ENCODE measurements at regions not wholly inside any gene's neighbourhood (a gene's known extent, or its start where the extent isn't known, plus 50 kb on each side); places are given as distances from the start of the nearest gene placed in this dataset.

DNA sequence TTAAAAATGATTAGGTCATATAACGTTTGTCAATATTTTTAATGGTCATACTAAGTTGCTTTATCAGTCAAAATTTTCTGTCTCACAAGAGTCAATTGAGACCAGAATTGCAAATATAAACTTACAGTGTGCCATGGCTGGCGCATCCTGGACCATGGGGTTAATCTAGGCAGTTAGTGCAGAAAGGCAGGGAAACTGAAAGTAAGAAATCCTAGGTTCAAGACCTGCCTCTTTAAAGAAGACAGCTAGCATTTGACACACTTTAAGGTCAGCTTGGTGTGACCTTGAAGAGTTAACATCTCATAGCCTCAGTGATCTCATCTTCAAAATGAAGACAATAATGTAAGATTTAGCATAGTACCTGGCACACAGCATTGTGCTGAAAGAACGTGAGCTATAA is 210.0 kb upstream of the DAB1 start:
- POLR2A ChIA-PET (ENCODE audit: unreplicated experiment) = no interaction called here
- Histone ChIP-seq H3K36me3 (ENCODE audit: low read depth) (no peaks in the 10 kb centered on the region), H4K20me1 (ENCODE audit: insufficient read depth) (no peaks in the 10 kb centered on the region; the same call in 1 of the 2 replicates), H3K9me2 (ENCODE audit: insufficient read depth) (no peaks in the 10 kb centered on the region), H3K4me2 (no peak overlapping the region), H3K4me3 (no peak overlapping the region), H3K4me1 (replicated peaks; ENCODE audit: insufficient read depth) (no peaks in the 10 kb centered on the region), H3K27ac (no peak overlapping the region), H3F3A (ENCODE audit: insufficient read depth, low read depth) (no peaks in the 10 kb centered on the region), H2AFZ (no peak overlapping the region), H3K79me2 (ENCODE audit: low read depth) (no peaks in the 10 kb centered on the region), H3K27me3 (ENCODE audit: insufficient read depth, low read depth) (no peaks in the 10 kb centered on the region), H3K9me3 (ENCODE audit: insufficient read depth, low read depth) (no peaks in the 10 kb centered on the region)
- intact Hi-C loops (cut with micrococcal nuclease; ENCODE audit: unreplicated experiment) = no loop called here
- CTCF ChIA-PET = no interaction called here
- no TSS peak for BruUV-seq (replicated peaks)
- no peak for DNase-seq
- TF ChIP-seq, protein P1, sequence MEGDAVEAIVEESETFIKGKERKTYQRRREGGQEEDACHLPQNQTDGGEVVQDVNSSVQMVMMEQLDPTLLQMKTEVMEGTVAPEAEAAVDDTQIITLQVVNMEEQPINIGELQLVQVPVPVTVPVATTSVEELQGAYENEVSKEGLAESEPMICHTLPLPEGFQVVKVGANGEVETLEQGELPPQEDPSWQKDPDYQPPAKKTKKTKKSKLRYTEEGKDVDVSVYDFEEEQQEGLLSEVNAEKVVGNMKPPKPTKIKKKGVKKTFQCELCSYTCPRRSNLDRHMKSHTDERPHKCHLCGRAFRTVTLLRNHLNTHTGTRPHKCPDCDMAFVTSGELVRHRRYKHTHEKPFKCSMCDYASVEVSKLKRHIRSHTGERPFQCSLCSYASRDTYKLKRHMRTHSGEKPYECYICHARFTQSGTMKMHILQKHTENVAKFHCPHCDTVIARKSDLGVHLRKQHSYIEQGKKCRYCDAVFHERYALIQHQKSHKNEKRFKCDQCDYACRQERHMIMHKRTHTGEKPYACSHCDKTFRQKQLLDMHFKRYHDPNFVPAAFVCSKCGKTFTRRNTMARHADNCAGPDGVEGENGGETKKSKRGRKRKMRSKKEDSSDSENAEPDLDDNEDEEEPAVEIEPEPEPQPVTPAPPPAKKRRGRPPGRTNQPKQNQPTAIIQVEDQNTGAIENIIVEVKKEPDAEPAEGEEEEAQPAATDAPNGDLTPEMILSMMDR (conservative IDR thresholded peaks at IDR 0.05) = no peak
- no peak for TF ChIP-seq EZH2 (IDR thresholded peaks at IDR 0.05; ENCODE audit: low read depth)

DNA sequence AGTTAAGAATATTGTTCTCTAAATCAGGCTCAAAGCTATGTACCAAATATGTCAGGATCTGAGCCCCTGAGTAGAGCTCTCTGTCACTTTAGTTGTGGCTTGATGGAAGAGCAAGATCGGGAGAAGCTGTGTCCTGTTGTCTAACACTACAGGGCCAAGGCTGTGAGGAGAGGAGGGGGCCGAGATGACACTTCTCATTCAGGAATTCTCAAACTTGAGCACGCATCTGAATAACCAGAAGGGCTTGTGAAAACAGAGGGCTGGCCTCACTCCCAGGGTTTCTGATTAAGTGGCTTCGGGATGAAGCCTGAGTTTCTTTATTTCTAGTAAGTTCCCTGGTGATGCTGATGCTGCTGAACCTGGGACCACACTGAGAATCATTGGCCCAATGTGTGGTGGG is 209.2 kb upstream of the DAB1 start:
- Histone ChIP-seq H3K79me2 (ENCODE audit: low read depth) (no peaks in the 10 kb centered on the region), H3K9me3 (ENCODE audit: insufficient read depth, low read depth) (no peaks in the 10 kb centered on the region), H3K4me2 (no peak overlapping the region), H3K27me3 (ENCODE audit: insufficient read depth, low read depth) (no peaks in the 10 kb centered on the region), H3K36me3 (ENCODE audit: low read depth) (no peaks in the 10 kb centered on the region), H3K4me1 (replicated peaks; ENCODE audit: insufficient read depth) (no peaks in the 10 kb centered on the region), H3K4me3 (no peak overlapping the region), H3K27ac (no peak overlapping the region), H4K20me1 (ENCODE audit: insufficient read depth) (no peaks in the 10 kb centered on the region; the same call in 1 of the 2 replicates), H3F3A (ENCODE audit: insufficient read depth, low read depth) (no peaks in the 10 kb centered on the region), H3K9me2 (ENCODE audit: insufficient read depth) (no peaks in the 10 kb centered on the region), H2AFZ (no peak overlapping the region)
- ChIA-PET CTCF (no interaction called here), POLR2A (ENCODE audit: unreplicated experiment) (no interaction called here)
- no peak for DNase-seq
- TF ChIP-seq, protein P1 (conservative IDR thresholded peaks at IDR 0.05) = no peak
- TF ChIP-seq EZH2 (IDR thresholded peaks at IDR 0.05; ENCODE audit: low read depth) = no peak
- intact Hi-C loops (cut with micrococcal nuclease; ENCODE audit: unreplicated experiment) = no loop called here
- BruUV-seq (replicated peaks) = no TSS peak

DNA sequence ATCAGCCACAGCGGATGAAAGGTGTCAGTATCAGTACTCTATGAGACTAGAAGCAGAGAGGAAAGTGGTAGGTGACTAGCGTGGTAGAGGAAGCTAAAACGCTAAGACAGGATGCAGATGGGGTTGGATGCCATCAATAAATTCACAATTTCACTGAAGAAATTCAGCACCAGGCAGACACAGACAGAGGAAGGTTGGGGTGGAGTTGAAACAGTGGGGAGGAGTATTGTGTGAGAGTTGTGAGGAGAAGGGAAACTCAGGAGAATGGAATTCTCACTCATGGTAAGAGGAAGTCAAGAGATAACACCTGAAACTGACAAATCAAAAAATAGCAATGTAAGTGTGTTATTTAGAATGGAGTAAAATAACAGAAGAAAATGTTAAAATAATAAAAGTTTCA is 208.5 kb upstream of the DAB1 start:
- no peaks in the 10 kb centered on the region for H3K9me2 ChIP-seq (ENCODE audit: insufficient read depth)
- BruUV-seq (replicated peaks) = no TSS peak

More for the DNA sequence above, 208.5 kb upstream of the DAB1 start:
- TF ChIP-seq, protein P1 (conservative IDR thresholded peaks at IDR 0.05) = no peak
- TF ChIP-seq EZH2 (IDR thresholded peaks at IDR 0.05; ENCODE audit: low read depth) = no peak
- no peaks in the 10 kb centered on the region for H3F3A ChIP-seq (ENCODE audit: insufficient read depth, low read depth)
- no peaks in the 10 kb centered on the region for H3K79me2 ChIP-seq (ENCODE audit: low read depth)
- no peak overlapping the region for H3K4me2 ChIP-seq
- H3K4me3 ChIP-seq = no peak overlapping the region
- CTCF ChIA-PET = no interaction called here
- no peak overlapping the region for H2AFZ ChIP-seq
- DNase-seq = no peak
- H4K20me1 ChIP-seq (ENCODE audit: insufficient read depth) = no peaks in the 10 kb centered on the region; the same call in 1 of the 2 replicates
- POLR2A ChIA-PET (ENCODE audit: unreplicated experiment) = no interaction called here
- H3K27ac ChIP-seq = no peak overlapping the region
- H3K9me3 ChIP-seq (ENCODE audit: insufficient read depth, low read depth) = no peaks in the 10 kb centered on the region
- intact Hi-C loops (cut with micrococcal nuclease; ENCODE audit: unreplicated experiment) = no loop called here
- no peaks in the 10 kb centered on the region for H3K36me3 ChIP-seq (ENCODE audit: low read depth)
- no peaks in the 10 kb centered on the region for H3K4me1 ChIP-seq (replicated peaks; ENCODE audit: insufficient read depth)
- H3K27me3 ChIP-seq (ENCODE audit: insufficient read depth, low read depth) = no peaks in the 10 kb centered on the region

Measured in PC-9 (cell line).